HepG2 (cell line): ENCODE measurements at regions not wholly inside any gene's neighbourhood (a gene's known extent, or its start where the extent isn't known, plus 50 kb on each side); places are given as distances from the start of the nearest gene placed in this dataset.

Experiments used
- ATAC-seq: fragments of 200-7000 bp; cut with Tn5 transposase; 3 replicates; pipeline ENCODE4 v1.9.1; 2020; ENCODE audit warnings: mild to moderate bottlenecking, moderate library complexity
- BruUV-seq: library from RNA; stranded (reverse); fragments of 400-500 nt; replicated peaks from 2 replicates; lab custom pipeline; 2021; lab: Mats Ljungman, UMichigan
- CTCF ChIA-PET: fragments of 300-600 bp; formaldehyde crosslinking; extraction: SDS; loops from one replicate; lab custom pipeline; 2021; ENCODE audit warnings: low total read pairs, inconsistent platforms, low intra/inter-chr PET ratio; lab: Yijun Ruan, JAX
- POLR2A ChIA-PET: fragments of 350-600 bp; sonication (Branson Sonifier 250); formaldehyde crosslinking; loops from one replicate; lab custom pipeline; 2020; ENCODE audit warnings: antibody characterized with exemption, inconsistent platforms; lab: Yijun Ruan, JAX
- DNase-seq: peaks from one replicate; pipeline ENCODE4 v3.0.0-alpha.2; 2015; ENCODE audit warnings: low spot score
- FAIRE-seq: peaks from 3 replicates; lab custom pipeline; 2011; peaks lifted over from hg19 to GRCh38; lab: Jason Lieb, UNC
- H2AFZ ChIP-seq: one replicate; pipeline ENCODE4 v1.6.1; 2011; ENCODE audit warnings: low read length, inconsistent platforms
- H3K27ac ChIP-seq: fragments of 300-600 bp; 3 replicates; pipeline ENCODE4 v1.8.0; 2011; ENCODE audit warnings: mixed run types, mild to moderate bottlenecking, mixed read lengths, low read length, inconsistent platforms; ENCODE audit not compliant: insufficient read depth; ENCODE audit errors: extremely low read length
- H3K27me3 ChIP-seq, 2 experiments: fragments of 200-600 bp in 1 of 2; 2 replicates in 1 of 2; 3 replicates in 1 of 2; pipeline versions ENCODE4 v1.6.0 to v1.8.0; 2011; ENCODE audit warnings: low read length in 2 of 2, mild to moderate bottlenecking in 2 of 2, moderate library complexity in 2 of 2, inconsistent platforms in 1 of 2; ENCODE audit not compliant: insufficient read depth in 2 of 2, control insufficient read depth in 1 of 2
- H3K36me3 ChIP-seq, 2 experiments: fragments of 200-600 bp in 1 of 2; replicated peaks in 1 of 2; 2 replicates in 1 of 2; 3 replicates in 1 of 2; pipeline versions ENCODE4 v1.5.1 to v1.8.0; 2011; ENCODE audit warnings: low read length in 2 of 2, inconsistent platforms in 1 of 2; ENCODE audit not compliant: insufficient read depth in 2 of 2, control insufficient read depth in 1 of 2
- H3K4me1 ChIP-seq: 2 replicates; pipeline ENCODE4 v1.5.1; 2012; ENCODE audit warnings: low read length, inconsistent platforms; ENCODE audit not compliant: insufficient read depth
- H3K4me2 ChIP-seq: 2 replicates; pipeline ENCODE4 v1.6.0; 2011; ENCODE audit warnings: low read depth, low read length, inconsistent platforms
- H3K4me3 ChIP-seq, 3 experiments: fragments of 200-600 bp in 1 of 3; sonication (generic), shearing (Covaris generic) in 1 of 3; replicated peaks in 1 of 3; 2 replicates each; pipeline ENCODE4 v1.5.1; 2011 to 2016; ENCODE audit warnings: low read length in 3 of 3, inconsistent platforms in 2 of 3, low read depth in 2 of 3, mild to moderate bottlenecking in 2 of 3, control low read depth in 1 of 3, mixed read lengths in 1 of 3; ENCODE audit not compliant: insufficient read depth in 1 of 3
- H3K79me2 ChIP-seq: one replicate; pipeline ENCODE4 v1.6.1; 2011; ENCODE audit warnings: low read length, inconsistent platforms; ENCODE audit not compliant: insufficient read depth
- H3K9ac ChIP-seq: 2 replicates; pipeline ENCODE4 v1.6.0; 2011; ENCODE audit warnings: mild to moderate bottlenecking, low read depth, low read length, inconsistent platforms; ENCODE audit not compliant: insufficient read depth
- H3K9me3 ChIP-seq: 2 replicates; pipeline ENCODE4 v1.5.1; 2012; ENCODE audit warnings: mild to moderate bottlenecking, low read length
- H4K20me1 ChIP-seq: 2 replicates; pipeline ENCODE4 v1.6.0; 2011; ENCODE audit warnings: inconsistent platforms, mild to moderate bottlenecking, low read length, moderate library complexity; ENCODE audit not compliant: insufficient read depth
- CREBL2 ChIP-seq: sonication (generic); formaldehyde crosslinking; IDR thresholded peaks from 2 replicates; pipeline ENCODE4 v1.8.1; 2023; ENCODE audit warnings: missing genetic modification reagents, mild to moderate bottlenecking, borderline replicate concordance
- DMTF1 ChIP-seq: sonication (generic); formaldehyde crosslinking; IDR thresholded peaks from 2 replicates; pipeline ENCODE4 v1.4.0; 2020; ENCODE audit warnings: mild to moderate bottlenecking, missing genetic modification reagents
- FOSL1 ChIP-seq: sonication (generic); formaldehyde crosslinking; IDR thresholded peaks from 2 replicates; pipeline ENCODE4 v1.9.0; 2021; ENCODE audit warnings: missing genetic modification reagents, borderline replicate concordance
- GLI4 ChIP-seq: sonication (generic); formaldehyde crosslinking; IDR thresholded peaks from 2 replicates; pipeline ENCODE4 v1.5.1; 2020; ENCODE audit warnings: missing genetic modification reagents, mild to moderate bottlenecking, moderate library complexity, borderline replicate concordance
- GLMP ChIP-seq: sonication (generic); formaldehyde crosslinking; IDR thresholded peaks from 2 replicates; pipeline ENCODE4 v1.9.0; 2021; ENCODE audit warnings: missing genetic modification reagents, mild to moderate bottlenecking, borderline replicate concordance
- HNF1B ChIP-seq: sonication (generic); formaldehyde crosslinking; IDR thresholded peaks from 2 replicates; pipeline ENCODE4 v1.5.1; 2020; ENCODE audit warnings: mild to moderate bottlenecking, moderate library complexity, missing genetic modification reagents
- NFIB ChIP-seq: sonication (generic); formaldehyde crosslinking; IDR thresholded peaks from 2 replicates; pipeline ENCODE4 v1.9.0; 2021; ENCODE audit warnings: missing genetic modification reagents, mild to moderate bottlenecking, borderline replicate concordance
- TAF15 ChIP-seq: fragments of 200-400 bp; formaldehyde crosslinking; IDR thresholded peaks from one replicate; pipeline ENCODE4 v1.6.1; 2018; ENCODE audit warnings: mild to moderate bottlenecking, low read depth, low read length; ENCODE audit not compliant: poor library complexity, severe bottlenecking
- ZMYM4 ChIP-seq: sonication (generic); formaldehyde crosslinking; IDR thresholded peaks from 2 replicates; pipeline ENCODE4 v1.8.1; 2023; ENCODE audit warnings: mild to moderate bottlenecking, missing genetic modification reagents
- ZNF138 ChIP-seq: sonication (generic); formaldehyde crosslinking; IDR thresholded peaks from 2 replicates; pipeline ENCODE4 v1.5.0; 2020; ENCODE audit warnings: mild to moderate bottlenecking, low read depth, missing genetic modification reagents
- ZNF253 ChIP-seq: sonication (generic); formaldehyde crosslinking; IDR thresholded peaks from 2 replicates; pipeline ENCODE4 v1.8.0; 2022; ENCODE audit warnings: mild to moderate bottlenecking, missing genetic modification reagents, borderline replicate concordance
- ZZZ3 ChIP-seq: sonication (generic); formaldehyde crosslinking; IDR thresholded peaks from 2 replicates; pipeline ENCODE4 v1.4.0; 2020; ENCODE audit warnings: missing genetic modification reagents, mild to moderate bottlenecking, borderline replicate concordance
- WGBS: methylation state at CpG from one replicate; pipeline ENCODE4 v1.1.6; 2017; ENCODE audit warnings: low lambda C conversion rate; 5-methylcytosine and 5-hydroxymethylcytosine counted together
- in situ Hi-C: cut with HindIII; loops from 2 replicates; pipeline ENCODE4 v1.10.0; 2017; ENCODE audit warnings: low pct_unique_long_range_greater_than_20kb; ENCODE audit not compliant: extremely low pct_ligation_motif_present
- intact Hi-C: fragments of 100-400 bp; cut with micrococcal nuclease; formaldehyde crosslinking; loops from one replicate; pipeline ENCODE4 v1.10.0; 2022; ENCODE audit not compliant: unreplicated experiment
- TF ChIP-seq, protein P1 (sequence below): sonication (generic); formaldehyde crosslinking; IDR thresholded peaks from 2 replicates; pipeline ENCODE4 v1.4.0; 2020; ENCODE audit warnings: missing genetic modification reagents, borderline replicate concordance

DNA sequence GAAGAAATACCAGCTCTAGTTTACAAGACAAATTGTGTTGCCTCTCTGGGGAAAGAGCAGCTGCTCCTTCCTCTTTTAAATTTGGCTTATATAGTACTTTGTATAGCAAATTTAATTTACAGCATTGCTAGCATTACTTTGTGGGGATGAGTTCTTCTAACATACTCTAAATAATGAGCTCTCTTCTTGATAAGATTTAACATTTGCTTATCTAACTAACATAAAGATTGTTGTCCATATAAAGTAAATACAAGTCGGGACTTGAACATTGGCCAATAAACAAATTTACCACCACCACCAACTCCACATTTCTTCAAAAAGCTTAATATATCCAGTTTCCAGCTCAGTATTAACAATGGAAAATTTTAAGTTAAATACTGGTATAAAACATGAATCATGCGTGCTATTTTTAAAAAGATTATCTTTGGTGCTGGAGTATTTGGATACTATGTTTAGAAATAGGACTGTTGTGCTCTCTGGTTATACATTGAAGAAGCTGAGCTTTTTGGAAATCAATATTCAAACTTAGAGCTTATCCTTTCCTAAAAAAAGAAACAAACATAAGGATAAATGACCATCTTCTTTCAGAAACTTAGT is 1146.9 kb upstream of the GJE1 start:
- 3% methylated on average over 2 of the region's 2 CpGs for WGBS
- H3K27ac ChIP-seq: no peak overlapping the region
- H3K27me3 ChIP-seq: no peaks in the 10 kb centered on the region
- intact Hi-C loops (no loop called here), in situ Hi-C loops (no loop called here)
- H3K9me3 ChIP-seq: no peaks in the 10 kb centered on the region
- H3K4me1 ChIP-seq: no peaks in the 10 kb centered on the region
- no peak overlapping the region for H3K4me2 ChIP-seq
- H4K20me1 ChIP-seq: no peaks in the 10 kb centered on the region
- H3K36me3 ChIP-seq: no peaks in the 10 kb centered on the region
- ChIA-PET POLR2A (no interaction called here), CTCF (no interaction called here)
- DNase-seq (no peak), ATAC-seq (no peak), FAIRE-seq (no peak)
- no TSS peak for BruUV-seq
- H2AFZ ChIP-seq: no peak overlapping the region
- H3K79me2 ChIP-seq: no peaks in the 10 kb centered on the region
- no peak overlapping the region for H3K4me3 ChIP-seq
- no peak overlapping the region for H3K9ac ChIP-seq
- TF ChIP-seq DMTF1 (CRISPR knock-in tag): no peak
- TF ChIP-seq ZMYM4 (CRISPR knock-in tag): no peak
- no peak for TF ChIP-seq FOSL1 (CRISPR knock-in tag)
- TF ChIP-seq TAF15: no peak
- no peak for TF ChIP-seq HNF1B
- no peak for TF ChIP-seq GLMP (CRISPR knock-in tag)
- TF ChIP-seq NFIB (CRISPR knock-in tag): no peak
- no peak for TF ChIP-seq ZNF253 (CRISPR knock-in tag)
- TF ChIP-seq ZNF138 (CRISPR knock-in tag): no peak
- no peak for TF ChIP-seq GLI4 (CRISPR knock-in tag)
- no peak for TF ChIP-seq ZZZ3 (CRISPR knock-in tag)
- TF ChIP-seq CREBL2: no peak
- TF ChIP-seq, protein P1, sequence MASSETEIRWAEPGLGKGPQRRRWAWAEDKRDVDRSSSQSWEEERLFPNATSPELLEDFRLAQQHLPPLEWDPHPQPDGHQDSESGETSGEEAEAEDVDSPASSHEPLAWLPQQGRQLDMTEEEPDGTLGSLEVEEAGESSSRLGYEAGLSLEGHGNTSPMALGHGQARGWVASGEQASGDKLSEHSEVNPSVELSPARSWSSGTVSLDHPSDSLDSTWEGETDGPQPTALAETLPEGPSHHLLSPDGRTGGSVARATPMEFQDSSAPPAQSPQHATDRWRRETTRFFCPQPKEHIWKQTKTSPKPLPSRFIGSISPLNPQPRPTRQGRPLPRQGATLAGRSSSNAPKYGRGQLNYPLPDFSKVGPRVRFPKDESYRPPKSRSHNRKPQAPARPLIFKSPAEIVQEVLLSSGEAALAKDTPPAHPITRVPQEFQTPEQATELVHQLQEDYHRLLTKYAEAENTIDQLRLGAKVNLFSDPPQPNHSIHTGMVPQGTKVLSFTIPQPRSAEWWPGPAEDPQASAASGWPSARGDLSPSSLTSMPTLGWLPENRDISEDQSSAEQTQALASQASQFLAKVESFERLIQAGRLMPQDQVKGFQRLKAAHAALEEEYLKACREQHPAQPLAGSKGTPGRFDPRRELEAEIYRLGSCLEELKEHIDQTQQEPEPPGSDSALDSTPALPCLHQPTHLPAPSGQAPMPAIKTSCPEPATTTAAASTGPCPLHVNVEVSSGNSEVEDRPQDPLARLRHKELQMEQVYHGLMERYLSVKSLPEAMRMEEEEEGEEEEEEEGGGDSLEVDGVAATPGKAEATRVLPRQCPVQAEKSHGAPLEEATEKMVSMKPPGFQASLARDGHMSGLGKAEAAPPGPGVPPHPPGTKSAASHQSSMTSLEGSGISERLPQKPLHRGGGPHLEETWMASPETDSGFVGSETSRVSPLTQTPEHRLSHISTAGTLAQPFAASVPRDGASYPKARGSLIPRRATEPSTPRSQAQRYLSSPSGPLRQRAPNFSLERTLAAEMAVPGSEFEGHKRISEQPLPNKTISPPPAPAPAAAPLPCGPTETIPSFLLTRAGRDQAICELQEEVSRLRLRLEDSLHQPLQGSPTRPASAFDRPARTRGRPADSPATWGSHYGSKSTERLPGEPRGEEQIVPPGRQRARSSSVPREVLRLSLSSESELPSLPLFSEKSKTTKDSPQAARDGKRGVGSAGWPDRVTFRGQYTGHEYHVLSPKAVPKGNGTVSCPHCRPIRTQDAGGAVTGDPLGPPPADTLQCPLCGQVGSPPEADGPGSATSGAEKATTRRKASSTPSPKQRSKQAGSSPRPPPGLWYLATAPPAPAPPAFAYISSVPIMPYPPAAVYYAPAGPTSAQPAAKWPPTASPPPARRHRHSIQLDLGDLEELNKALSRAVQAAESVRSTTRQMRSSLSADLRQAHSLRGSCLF (CRISPR knock-in tag): no peak
